Peyer's patch (tissue), 4 donors: ENCODE measurements at regions not wholly inside any gene's neighbourhood (a gene's known extent, or its start where the extent isn't known, plus 50 kb on each side); places are given as distances from the start of the nearest gene placed in this dataset.
A peak's percentile ranks its signal among the peaks of the same experiment; 100 is the strongest.
"Not testable (repeated sequence)": the region's sequence is repeated elsewhere in the genome, so short reads cannot be mapped to it uniquely, and the experiment has no call there.

ENCODE experiments used
- DNase-seq, 3 donors: peaks; one replicate each; pipeline ENCODE4 v3.0.0-alpha.2; 2017 to 2019
- H3K27ac ChIP-seq, 4 donors: fragments of 200-600 bp; sonication (generic); one replicate each; pipeline ENCODE4 v1.5.1; 2016 to 2019
- H3K27me3 ChIP-seq, 2 donors: fragments of 200-600 bp; sonication (generic); one replicate each; pipeline ENCODE4 v1.5.1; 2019
- H3K36me3 ChIP-seq, 3 donors: fragments of 200-600 bp; sonication (generic); one replicate each; pipeline ENCODE4 v1.5.1; 2016 to 2019
- H3K4me1 ChIP-seq, 4 donors: fragments of 200-600 bp; sonication (generic); one replicate each; pipeline ENCODE4 v1.5.1; 2016 to 2019
- H3K4me3 ChIP-seq, 4 donors: fragments of 200-600 bp; sonication (generic); 1 replicate in 3 of 4; 2 replicates in 1 of 4; pipeline ENCODE4 v1.5.1; 2016 to 2019; ENCODE audit warnings: mild to moderate bottlenecking in 1 of 4
- H3K9me3 ChIP-seq, 4 donors: fragments of 200-600 bp; sonication (generic); one replicate each; pipeline ENCODE4 v1.5.1; 2016 to 2019; ENCODE audit warnings: mild to moderate bottlenecking in 1 of 4
- POLR2A ChIP-seq, 2 donors: fragments of 450-650 bp; IDR thresholded peaks; one replicate each; pipeline ENCODE4 v1.5.1; 2017; ENCODE audit warnings: antibody characterized with exemption in 2 of 2, mild to moderate bottlenecking in 2 of 2, moderate library complexity in 2 of 2
- TF ChIP-seq, protein P1 (sequence below), 6 experiments: fragments of 450-650 bp in 4 of 6; fragments of 200-600 bp in 2 of 6; sonication (generic) in 1 of 6; IDR thresholded peaks; one replicate each; pipeline ENCODE4 v1.5.1; 2017 to 2019; ENCODE audit warnings: antibody characterized with exemption in 6 of 6, mild to moderate bottlenecking in 3 of 6, moderate library complexity in 1 of 6

DNA sequence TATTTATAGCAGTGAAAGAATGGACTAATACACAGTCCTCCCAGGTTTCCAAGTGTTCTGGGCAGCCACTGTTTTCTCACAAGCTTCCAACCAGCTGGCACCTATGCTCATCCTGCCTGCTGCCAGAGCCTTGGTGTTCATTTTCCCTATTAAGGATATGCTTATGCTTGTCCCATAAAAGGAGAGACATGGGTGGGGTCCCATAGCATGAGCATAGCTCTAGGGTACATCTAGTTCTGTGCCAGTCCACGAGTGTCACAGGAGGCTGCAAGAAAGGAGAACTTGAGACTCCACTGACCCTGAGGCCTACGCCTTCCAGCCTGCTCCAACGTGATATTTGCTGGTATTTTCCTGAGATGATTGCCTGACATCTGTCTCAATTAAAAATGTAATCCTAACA lies 192.4 kb upstream of the PTGFR start:
- Histone ChIP-seq H3K27ac (no peak overlapping the region), H3K4me1 (no peaks in the 10 kb centered on the region), H3K9me3 (no peaks in the 10 kb centered on the region), H3K27me3 (no peaks in the 10 kb centered on the region), H3K36me3 (no peaks in the 10 kb centered on the region), H3K4me3 (no peak overlapping the region)
- TF ChIP-seq, protein P1, sequence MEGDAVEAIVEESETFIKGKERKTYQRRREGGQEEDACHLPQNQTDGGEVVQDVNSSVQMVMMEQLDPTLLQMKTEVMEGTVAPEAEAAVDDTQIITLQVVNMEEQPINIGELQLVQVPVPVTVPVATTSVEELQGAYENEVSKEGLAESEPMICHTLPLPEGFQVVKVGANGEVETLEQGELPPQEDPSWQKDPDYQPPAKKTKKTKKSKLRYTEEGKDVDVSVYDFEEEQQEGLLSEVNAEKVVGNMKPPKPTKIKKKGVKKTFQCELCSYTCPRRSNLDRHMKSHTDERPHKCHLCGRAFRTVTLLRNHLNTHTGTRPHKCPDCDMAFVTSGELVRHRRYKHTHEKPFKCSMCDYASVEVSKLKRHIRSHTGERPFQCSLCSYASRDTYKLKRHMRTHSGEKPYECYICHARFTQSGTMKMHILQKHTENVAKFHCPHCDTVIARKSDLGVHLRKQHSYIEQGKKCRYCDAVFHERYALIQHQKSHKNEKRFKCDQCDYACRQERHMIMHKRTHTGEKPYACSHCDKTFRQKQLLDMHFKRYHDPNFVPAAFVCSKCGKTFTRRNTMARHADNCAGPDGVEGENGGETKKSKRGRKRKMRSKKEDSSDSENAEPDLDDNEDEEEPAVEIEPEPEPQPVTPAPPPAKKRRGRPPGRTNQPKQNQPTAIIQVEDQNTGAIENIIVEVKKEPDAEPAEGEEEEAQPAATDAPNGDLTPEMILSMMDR (IDR thresholded peaks at IDR 0.05) = no peak
- no peak for TF ChIP-seq POLR2A (IDR thresholded peaks at IDR 0.05)
- DNase-seq = no peak

DNA sequence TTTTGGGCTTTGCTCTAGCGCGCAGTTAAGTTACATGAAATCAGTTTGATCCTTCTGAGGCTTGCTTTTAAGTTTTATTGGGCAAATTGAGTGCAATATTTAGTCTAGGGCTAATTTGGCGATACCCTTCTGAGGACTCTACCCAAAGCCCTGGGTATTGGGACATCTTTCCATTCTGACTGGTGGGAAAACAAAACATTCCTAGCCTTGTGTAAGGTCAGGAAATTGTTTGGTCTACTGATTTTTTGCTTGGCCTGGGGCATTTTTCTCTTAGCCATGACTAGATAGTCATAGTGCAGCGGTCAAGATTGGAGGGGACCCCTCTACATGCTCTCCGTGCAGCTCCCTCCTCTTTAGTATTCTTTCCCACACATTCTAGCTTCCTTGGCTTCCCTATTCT lies 189.6 kb upstream of the PTGFR start:
- no peak for DNase-seq
- no peaks in the 10 kb centered on the region for H3K36me3 ChIP-seq
- no peaks in the 10 kb centered on the region for H3K27me3 ChIP-seq
- no peaks in the 10 kb centered on the region for H3K9me3 ChIP-seq
- TF ChIP-seq POLR2A (IDR thresholded peaks at IDR 0.05) = no peak
- TF ChIP-seq, protein P1 (IDR thresholded peaks at IDR 0.05) = no peak
- H3K4me1 ChIP-seq = no peaks in the 10 kb centered on the region
- no peak overlapping the region for H3K4me3 ChIP-seq
- no peak overlapping the region for H3K27ac ChIP-seq

DNA sequence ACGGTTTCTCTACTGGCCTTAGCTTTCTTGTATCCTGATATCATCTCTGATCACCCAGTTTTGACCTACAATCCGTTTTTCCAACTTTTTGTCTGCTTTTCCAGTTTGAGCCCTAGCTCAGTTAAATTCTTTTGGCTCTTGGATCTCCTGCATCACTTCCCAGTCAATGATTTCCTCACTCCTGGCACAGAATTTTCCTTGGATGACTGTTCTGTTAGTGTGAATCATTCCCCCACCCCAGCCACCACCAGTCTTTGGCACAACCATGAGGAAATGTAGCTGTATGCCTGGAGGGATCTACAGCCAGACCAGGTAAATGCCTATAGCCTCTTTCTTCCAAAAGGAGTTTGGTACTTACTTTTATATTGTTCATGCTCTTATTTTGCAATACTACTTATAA lies 187.2 kb upstream of the PTGFR start:
- no peaks in the 10 kb centered on the region for H3K9me3 ChIP-seq
- peak overlapping the region in 1 of 4 donors; percentile 1 for H3K27ac ChIP-seq
- H3K36me3 ChIP-seq = no peaks in the 10 kb centered on the region
- H3K4me1 ChIP-seq = no peaks in the 10 kb centered on the region
- TF ChIP-seq, protein P1 (IDR thresholded peaks at IDR 0.05) = no peak
- no peak for TF ChIP-seq POLR2A (IDR thresholded peaks at IDR 0.05)
- H3K27me3 ChIP-seq = no peaks in the 10 kb centered on the region
- no peak for DNase-seq
- H3K4me3 ChIP-seq = no peak overlapping the region

DNA sequence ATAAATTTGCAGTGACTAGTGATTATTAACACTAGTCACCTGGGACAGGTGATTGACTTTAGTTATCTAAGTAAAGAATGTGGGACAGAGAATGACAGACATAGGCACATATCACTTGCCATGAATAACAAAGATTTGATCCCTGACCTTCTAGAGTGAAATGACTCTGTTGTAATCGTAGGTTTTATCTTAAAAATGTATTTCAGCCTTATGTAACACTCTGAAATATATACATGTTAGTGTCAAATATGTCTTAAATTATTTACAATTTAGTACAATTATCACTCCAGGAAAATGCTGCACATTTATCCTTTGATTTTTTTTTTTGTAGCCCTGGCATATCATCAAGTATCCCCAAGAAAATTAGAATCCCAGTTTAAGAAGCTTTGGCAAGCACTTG lies 186.4 kb upstream of the PTGFR start:
- H3K36me3 ChIP-seq = no peaks in the 10 kb centered on the region
- H3K27me3 ChIP-seq = no peaks in the 10 kb centered on the region
- H3K4me1 ChIP-seq = no peaks in the 10 kb centered on the region
- TF ChIP-seq, protein P1 (IDR thresholded peaks at IDR 0.05) = no peak
- no peak for TF ChIP-seq POLR2A (IDR thresholded peaks at IDR 0.05)
- H3K4me3 ChIP-seq = no peak overlapping the region
- DNase-seq = no peak
- no peaks in the 10 kb centered on the region for H3K9me3 ChIP-seq
- H3K27ac ChIP-seq = no peak overlapping the region

DNA sequence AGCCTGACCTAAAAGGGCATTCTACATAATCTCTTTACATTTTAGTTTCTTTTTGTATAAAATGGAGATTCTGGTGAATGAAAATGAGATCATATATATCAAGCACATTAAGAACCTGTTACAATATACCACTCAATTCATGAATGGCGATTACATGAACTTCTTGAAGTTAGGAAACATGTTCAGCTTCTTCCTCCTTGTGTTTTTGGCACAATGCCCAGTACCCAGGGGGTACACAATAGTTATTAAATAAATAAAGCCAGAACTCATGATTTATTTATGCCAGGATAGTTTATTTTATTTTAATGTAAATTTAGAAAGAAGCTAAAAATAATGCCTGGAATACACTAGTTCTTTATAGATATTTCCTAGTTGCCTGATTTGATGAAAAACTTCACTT lies 186.0 kb upstream of the PTGFR start:
- no peaks in the 10 kb centered on the region for H3K36me3 ChIP-seq
- DNase-seq = no peak
- H3K4me1 ChIP-seq = no peaks in the 10 kb centered on the region
- no peak for TF ChIP-seq POLR2A (IDR thresholded peaks at IDR 0.05)
- TF ChIP-seq, protein P1 (IDR thresholded peaks at IDR 0.05) = no peak
- no peaks in the 10 kb centered on the region for H3K27me3 ChIP-seq
- no peak overlapping the region for H3K4me3 ChIP-seq
- no peaks in the 10 kb centered on the region for H3K9me3 ChIP-seq
- H3K27ac ChIP-seq = no peak overlapping the region

DNA sequence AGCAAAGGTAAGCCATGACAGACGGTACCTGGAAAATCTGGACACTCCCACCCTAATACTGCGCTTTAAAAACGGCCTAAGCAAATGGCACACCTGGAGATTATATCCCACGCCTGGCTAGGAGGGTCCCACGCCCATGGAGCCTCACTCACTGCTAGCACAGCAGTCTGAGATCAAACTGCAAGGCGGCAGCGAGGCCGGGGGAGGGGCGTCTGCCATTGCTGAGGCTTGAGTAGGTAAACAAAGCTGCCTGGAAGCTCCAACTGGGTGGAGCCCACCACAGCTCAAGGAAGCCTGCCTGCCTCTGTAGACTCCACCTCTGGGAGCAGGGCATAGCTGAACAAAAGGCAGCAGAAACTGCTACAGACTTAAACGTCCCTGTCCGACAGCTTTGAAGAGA lies 180.5 kb upstream of the PTGFR start:
- not testable (repeated sequence) for DNase-seq, H3K36me3 ChIP-seq, H3K4me1 ChIP-seq, H3K4me3 ChIP-seq, H3K27me3 ChIP-seq, H3K9me3 ChIP-seq, H3K27ac ChIP-seq
